HFFc6 (cell line): ENCODE measurements at regions not wholly inside any gene's neighbourhood (a gene's known extent, or its start where the extent isn't known, plus 50 kb on each side); places are given as distances from the start of the nearest gene placed in this dataset.

Source experiments
- DNase-seq: peaks from one replicate; pipeline ENCODE4 v3.0.0-alpha.2; 2018
- H3K27ac Mint-ChIP-seq: 2 replicates; pipeline ENCODE4 v1.8.0; 2020; ENCODE audit warnings: mild to moderate bottlenecking, mixed read lengths
- H3K27me3 Mint-ChIP-seq: 2 replicates; pipeline ENCODE4 v1.8.0; 2021; ENCODE audit warnings: mild to moderate bottlenecking, moderate library complexity, mixed read lengths; ENCODE audit not compliant: insufficient read depth
- H3K36me3 Mint-ChIP-seq: 2 replicates; pipeline ENCODE4 v1.8.0; 2021; ENCODE audit warnings: low read depth, mixed read lengths
- H3K4me1 Mint-ChIP-seq: 2 replicates; pipeline ENCODE4 v1.8.0; 2020; ENCODE audit warnings: low read depth, mixed read lengths
- H3K4me3 Mint-ChIP-seq: 2 replicates; pipeline ENCODE4 v1.8.0; 2020; ENCODE audit warnings: mild to moderate bottlenecking, moderate library complexity, mixed read lengths
- H3K9me3 Mint-ChIP-seq: 2 replicates; pipeline ENCODE4 v1.8.0; 2020; ENCODE audit warnings: mild to moderate bottlenecking, mixed read lengths
- TF ChIP-seq, protein P1 (sequence below): fragments of 200-600 bp; sonication (generic); IDR thresholded peaks from 2 replicates; pipeline ENCODE4 v1.5.0; 2021; ENCODE audit warnings: antibody characterized with exemption, mild to moderate bottlenecking

- Mint-ChIP-seq H3K4me3 (no peak overlapping the region), H3K4me1 (no peaks in the 10 kb centered on the region), H3K9me3 (no peaks in the 10 kb centered on the region; the same call in 1 of the 2 replicates), H3K27me3 (peaks cover 4% of the 10 kb centered on the region; the same call in 1 of the 2 replicates), H3K27ac (no peak overlapping the region), H3K36me3 (no peaks in the 10 kb centered on the region)
- TF ChIP-seq, protein P1, sequence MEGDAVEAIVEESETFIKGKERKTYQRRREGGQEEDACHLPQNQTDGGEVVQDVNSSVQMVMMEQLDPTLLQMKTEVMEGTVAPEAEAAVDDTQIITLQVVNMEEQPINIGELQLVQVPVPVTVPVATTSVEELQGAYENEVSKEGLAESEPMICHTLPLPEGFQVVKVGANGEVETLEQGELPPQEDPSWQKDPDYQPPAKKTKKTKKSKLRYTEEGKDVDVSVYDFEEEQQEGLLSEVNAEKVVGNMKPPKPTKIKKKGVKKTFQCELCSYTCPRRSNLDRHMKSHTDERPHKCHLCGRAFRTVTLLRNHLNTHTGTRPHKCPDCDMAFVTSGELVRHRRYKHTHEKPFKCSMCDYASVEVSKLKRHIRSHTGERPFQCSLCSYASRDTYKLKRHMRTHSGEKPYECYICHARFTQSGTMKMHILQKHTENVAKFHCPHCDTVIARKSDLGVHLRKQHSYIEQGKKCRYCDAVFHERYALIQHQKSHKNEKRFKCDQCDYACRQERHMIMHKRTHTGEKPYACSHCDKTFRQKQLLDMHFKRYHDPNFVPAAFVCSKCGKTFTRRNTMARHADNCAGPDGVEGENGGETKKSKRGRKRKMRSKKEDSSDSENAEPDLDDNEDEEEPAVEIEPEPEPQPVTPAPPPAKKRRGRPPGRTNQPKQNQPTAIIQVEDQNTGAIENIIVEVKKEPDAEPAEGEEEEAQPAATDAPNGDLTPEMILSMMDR = no peak
- DNase-seq = no peak
These were observed 339.1 kb downstream of the ZNF536 start for GRCh38 chr19:30711296-30711695.

- H3K27me3 Mint-ChIP-seq = peaks cover 4% of the 10 kb centered on the region; the same call in 1 of the 2 replicates
- no peak overlapping the region for H3K27ac Mint-ChIP-seq
- DNase-seq = no peak
- no peaks in the 10 kb centered on the region for H3K4me1 Mint-ChIP-seq
- H3K9me3 Mint-ChIP-seq = no peaks in the 10 kb centered on the region; the same call in 1 of the 2 replicates
- no peaks in the 10 kb centered on the region for H3K36me3 Mint-ChIP-seq
- H3K4me3 Mint-ChIP-seq = no peak overlapping the region
- TF ChIP-seq, protein P1 = no peak
These were observed 338.5 kb downstream of the ZNF536 start for GRCh38 chr19:30710721-30711120.

DNA sequence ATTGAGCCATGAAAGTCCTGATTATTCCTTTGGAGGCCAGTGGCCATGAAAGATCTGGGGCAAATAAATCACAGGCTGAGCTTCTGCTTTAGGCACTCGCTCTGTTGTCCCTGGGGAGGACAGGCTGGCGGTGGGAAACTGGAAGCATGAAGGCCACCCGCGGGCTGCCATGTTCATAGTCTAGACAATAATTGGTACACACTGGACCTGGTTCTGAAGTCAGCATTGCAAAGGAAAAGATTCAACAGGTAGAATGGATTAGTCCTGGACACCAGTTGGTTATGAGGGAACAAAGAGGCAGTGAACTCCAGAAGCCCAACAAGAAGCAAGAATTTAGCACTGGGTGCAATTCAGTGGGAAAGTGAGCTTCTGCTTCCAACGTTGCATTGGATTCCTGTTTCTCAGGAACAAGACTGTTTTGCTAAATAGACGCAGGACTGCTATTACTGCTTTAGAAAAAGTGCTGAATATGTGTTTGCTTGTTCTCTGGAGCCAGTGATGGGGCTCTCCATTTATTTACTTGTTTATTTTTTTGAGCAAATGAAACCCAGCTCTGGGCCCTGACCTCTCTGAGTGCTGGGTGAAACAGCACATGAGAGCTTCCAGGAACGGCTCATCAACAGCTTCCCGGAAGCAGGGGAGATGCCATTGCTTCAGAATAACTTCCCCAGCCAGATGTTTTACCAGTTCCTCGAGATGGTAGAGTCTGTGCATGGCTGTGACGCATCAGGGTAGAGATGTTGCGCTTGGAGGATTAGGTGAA, 336.4 kb downstream of the ZNF536 start:
- no peak overlapping the region for H3K4me3 Mint-ChIP-seq
- H3K36me3 Mint-ChIP-seq = no peaks in the 10 kb centered on the region
- H3K27me3 Mint-ChIP-seq = peaks cover 4% of the 10 kb centered on the region; the same call in 1 of the 2 replicates
- no peaks in the 10 kb centered on the region for H3K4me1 Mint-ChIP-seq
- no peak for DNase-seq
- TF ChIP-seq, protein P1 = no peak
- no peaks in the 10 kb centered on the region; the same call in 1 of the 2 replicates for H3K9me3 Mint-ChIP-seq
- no peak overlapping the region for H3K27ac Mint-ChIP-seq

DNA sequence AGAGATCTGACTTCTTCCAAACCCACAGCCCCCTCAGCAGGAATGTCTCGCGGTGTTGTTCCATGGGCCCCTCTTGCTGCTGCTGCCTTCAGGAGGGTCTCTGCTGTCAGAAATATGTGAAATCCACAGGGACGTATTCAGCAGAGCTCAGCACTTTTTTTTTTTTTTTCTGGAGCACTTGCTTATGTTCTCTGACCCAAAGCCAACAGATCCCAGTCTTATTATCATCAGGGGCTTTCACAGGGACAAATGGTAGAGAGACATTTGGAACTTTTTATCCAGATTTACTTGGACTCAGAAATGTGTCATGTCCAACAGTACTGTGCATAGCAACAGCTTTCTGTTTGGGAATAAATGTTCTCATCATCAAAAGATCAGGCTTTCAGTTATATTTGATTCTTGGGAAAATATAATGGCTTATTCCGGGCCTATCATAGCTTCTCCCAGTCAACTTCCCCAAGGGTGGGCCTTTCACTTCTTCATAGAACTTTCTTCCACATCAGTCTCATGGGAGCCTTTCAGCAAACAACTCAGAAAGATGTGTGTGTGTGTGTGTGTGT, 332.7 kb downstream of the ZNF536 start:
- Mint-ChIP-seq H3K27ac (no peak overlapping the region), H3K4me1 (no peaks in the 10 kb centered on the region), H3K27me3 (peaks cover 2% of the 10 kb centered on the region; the same call in 1 of the 2 replicates), H3K4me3 (no peak overlapping the region), H3K36me3 (no peaks in the 10 kb centered on the region), H3K9me3 (no peaks in the 10 kb centered on the region; the same call in 1 of the 2 replicates)
- TF ChIP-seq, protein P1 = no peak
- no peak for DNase-seq

DNA sequence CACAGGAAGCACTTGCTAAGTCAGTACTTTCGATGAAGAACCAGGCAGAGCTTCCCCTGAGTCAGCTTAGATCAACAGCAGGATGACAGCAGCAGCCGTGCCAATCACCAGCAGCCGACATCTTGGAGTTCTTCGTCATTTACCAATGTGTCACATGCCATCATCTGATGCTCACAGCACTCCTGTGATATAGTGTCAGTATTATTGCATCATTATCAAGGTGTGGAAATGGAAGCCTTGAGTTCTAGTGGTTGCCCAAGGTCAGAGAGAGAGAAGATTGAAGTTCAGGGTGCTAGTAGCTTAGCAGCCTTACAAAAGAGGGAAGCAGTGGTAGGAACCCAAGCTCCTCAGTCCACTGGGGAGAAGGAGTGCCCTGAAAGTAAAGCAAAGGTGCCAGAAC, 331.5 kb downstream of the ZNF536 start:
- Mint-ChIP-seq H3K9me3 (no peaks in the 10 kb centered on the region; the same call in 1 of the 2 replicates), H3K36me3 (no peaks in the 10 kb centered on the region), H3K27me3 (peaks cover 2% of the 10 kb centered on the region; the same call in 1 of the 2 replicates), H3K4me3 (no peak overlapping the region), H3K4me1 (no peaks in the 10 kb centered on the region), H3K27ac (no peak overlapping the region)
- DNase-seq = no peak
- TF ChIP-seq, protein P1 = no peak
